ENCODE measurements at regions not wholly inside any gene's neighbourhood (a gene's known extent, or its start where the extent isn't known, plus 50 kb on each side); places are given as distances from the start of the nearest gene placed in this dataset.
A peak's percentile ranks its signal among the peaks of the same experiment; 100 is the strongest.

DNA sequence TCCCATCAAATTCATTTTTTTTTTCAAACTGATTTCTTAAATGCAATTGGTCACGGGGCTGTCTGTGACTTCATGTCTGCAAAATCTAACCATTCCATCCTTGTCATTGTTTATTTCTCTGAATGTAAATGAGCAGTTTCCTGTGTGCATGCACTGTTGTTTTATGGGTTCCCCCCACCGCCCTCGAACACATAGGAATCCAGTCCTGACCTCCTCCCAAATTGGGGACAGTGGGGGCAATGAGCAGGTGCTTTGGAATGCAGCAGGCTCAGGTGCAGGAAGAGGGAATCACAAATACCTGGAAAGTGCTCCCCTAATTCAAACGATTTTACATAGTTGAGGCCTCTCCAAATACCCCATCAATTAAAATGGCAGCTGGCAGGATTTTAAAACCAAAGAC lies 62.6 kb upstream of the ESRRB start:
- no peak for ATAC-seq
- Mint-ChIP-seq H3K27me3 (peaks cover 40 to 44% of the 10 kb centered on the region in 2 donors), H3K9me3 (no peaks in the 10 kb centered on the region), H3K36me3 (no peaks in the 10 kb centered on the region), H3K4me3 (no peak overlapping the region), H3K4me1 (ENCODE audit: low read depth in 2 of 2) (peaks cover 0 to 4% of the 10 kb centered on the region in 2 donors), H3K27ac (no peak overlapping the region)
- no peak for DNase-seq (ENCODE audit: low spot score)

DNA sequence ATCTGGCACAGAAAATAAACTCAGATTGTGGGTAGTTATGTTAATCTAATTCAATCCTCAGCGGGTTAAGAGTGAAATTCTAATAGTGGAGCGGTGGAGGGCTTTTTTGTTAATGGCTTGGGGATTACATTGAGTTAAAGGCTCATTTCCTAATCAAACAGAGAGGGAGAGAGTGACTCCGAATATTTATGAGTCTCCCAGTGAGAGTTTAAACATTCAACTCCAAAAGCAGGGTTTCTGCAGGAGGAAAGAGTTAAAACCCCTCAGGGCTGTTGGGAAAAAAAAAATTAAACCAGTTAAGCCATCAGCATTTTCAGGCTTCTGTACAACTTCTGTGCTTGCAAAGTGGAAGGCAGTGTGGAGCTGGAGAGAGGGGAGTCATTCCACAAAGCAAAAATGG lies 62.1 kb upstream of the ESRRB start:
- H3K36me3 Mint-ChIP-seq: no peaks in the 10 kb centered on the region
- no peak overlapping the region for H3K4me3 Mint-ChIP-seq
- peaks cover 0 to 4% of the 10 kb centered on the region in 2 donors for H3K4me1 Mint-ChIP-seq (ENCODE audit: low read depth in 2 of 2)
- no peak for ATAC-seq
- no peak for DNase-seq (ENCODE audit: low spot score)
- no peak overlapping the region for H3K27ac Mint-ChIP-seq
- no peaks in the 10 kb centered on the region for H3K9me3 Mint-ChIP-seq
- peaks cover 37 to 42% of the 10 kb centered on the region in 2 donors for H3K27me3 Mint-ChIP-seq

DNA sequence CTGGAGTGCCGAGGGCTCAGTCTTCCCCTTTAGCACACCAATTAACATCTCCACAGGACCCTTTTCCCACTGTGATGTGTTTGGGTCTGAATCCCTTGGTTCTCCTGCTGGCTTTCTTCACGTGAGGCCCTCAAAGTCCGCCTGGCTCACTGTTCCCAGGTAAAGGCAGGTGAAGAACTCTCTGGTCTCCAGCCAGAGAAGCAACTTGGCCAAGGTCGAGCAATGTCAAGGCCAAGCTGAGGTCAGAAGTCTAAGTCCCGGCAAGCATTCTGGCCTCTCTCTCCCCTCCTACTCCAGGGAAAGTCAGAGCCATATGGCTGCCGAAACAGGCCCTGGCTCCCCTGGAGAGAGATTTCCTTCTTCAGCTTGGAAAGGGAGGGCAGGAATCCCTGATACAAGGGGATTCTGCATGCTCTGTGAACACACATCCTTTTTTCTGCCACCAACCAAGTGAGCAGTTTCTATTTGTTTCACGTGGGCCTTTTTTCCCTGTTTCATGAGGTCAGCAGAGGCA lies 61.4 kb upstream of the ESRRB start:
- ATAC-seq (no peak), DNase-seq (ENCODE audit: low spot score) (no peak)
- no peak overlapping the region for H3K4me3 Mint-ChIP-seq
- peaks cover 33 to 42% of the 10 kb centered on the region in 2 donors for H3K27me3 Mint-ChIP-seq
- no peak overlapping the region for H3K27ac Mint-ChIP-seq
- H3K4me1 Mint-ChIP-seq (ENCODE audit: low read depth in 2 of 2): peaks cover 0 to 4% of the 10 kb centered on the region in 2 donors
- no peaks in the 10 kb centered on the region for H3K36me3 Mint-ChIP-seq
- no peaks in the 10 kb centered on the region for H3K9me3 Mint-ChIP-seq

DNA sequence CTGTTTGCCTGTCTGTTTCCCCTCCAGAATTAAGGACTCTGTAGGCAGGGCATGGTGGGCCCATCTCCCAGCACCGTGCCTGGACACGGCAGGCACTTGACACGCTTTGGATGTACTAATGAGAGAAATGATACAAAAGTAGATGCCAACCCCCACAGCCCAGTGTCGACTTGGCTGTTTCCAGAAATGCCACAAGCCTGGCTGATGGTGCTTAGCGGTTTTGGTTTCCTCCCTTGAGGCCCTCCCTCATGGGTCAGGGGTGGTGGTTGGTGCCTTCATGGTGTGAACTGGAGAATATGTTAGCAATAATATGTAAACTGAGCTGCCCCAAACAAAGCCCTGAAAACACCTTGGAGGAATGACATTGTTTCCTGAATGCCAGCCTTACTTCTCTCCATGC lies 55.5 kb upstream of the ESRRB start:
- Mint-ChIP-seq H3K27ac (no peak overlapping the region), H3K4me1 (ENCODE audit: low read depth in 2 of 2) (peaks cover 3 to 4% of the 10 kb centered on the region in 2 donors), H3K36me3 (no peaks in the 10 kb centered on the region), H3K27me3 (peaks cover 16 to 32% of the 10 kb centered on the region in 2 donors), H3K9me3 (no peaks in the 10 kb centered on the region), H3K4me3 (peak overlapping the region; percentile 54)
- peak; percentile 3 to 47 for ATAC-seq
- peak; percentile 57 for DNase-seq (ENCODE audit: low spot score)

DNA sequence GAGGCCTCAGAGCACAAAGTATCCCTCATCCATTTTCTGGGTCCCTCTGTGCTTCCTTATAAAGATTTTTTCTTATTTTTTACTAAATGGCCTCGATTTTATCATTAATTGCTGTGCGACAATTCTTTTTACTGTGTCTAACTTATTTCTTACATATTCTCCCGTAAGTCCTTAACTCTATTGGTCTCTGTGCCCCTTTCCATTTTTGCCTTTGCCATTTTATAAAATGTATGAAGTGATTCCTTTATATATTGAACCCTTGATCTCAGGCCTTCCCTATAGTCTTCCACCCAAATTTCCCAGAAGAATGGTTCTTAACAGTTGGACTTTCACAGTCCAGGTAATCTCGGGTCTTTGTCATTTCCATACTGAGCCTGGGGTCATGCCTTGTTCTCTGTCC lies 55.0 kb upstream of the ESRRB start:
- Mint-ChIP-seq H3K4me1 (ENCODE audit: low read depth in 2 of 2) (peaks cover 3 to 4% of the 10 kb centered on the region in 2 donors), H3K36me3 (no peaks in the 10 kb centered on the region), H3K27ac (no peak overlapping the region), H3K4me3 (no peak overlapping the region), H3K9me3 (no peaks in the 10 kb centered on the region), H3K27me3 (peaks cover 16 to 35% of the 10 kb centered on the region in 2 donors)
- ATAC-seq (no peak), DNase-seq (ENCODE audit: low spot score) (no peak)

DNA sequence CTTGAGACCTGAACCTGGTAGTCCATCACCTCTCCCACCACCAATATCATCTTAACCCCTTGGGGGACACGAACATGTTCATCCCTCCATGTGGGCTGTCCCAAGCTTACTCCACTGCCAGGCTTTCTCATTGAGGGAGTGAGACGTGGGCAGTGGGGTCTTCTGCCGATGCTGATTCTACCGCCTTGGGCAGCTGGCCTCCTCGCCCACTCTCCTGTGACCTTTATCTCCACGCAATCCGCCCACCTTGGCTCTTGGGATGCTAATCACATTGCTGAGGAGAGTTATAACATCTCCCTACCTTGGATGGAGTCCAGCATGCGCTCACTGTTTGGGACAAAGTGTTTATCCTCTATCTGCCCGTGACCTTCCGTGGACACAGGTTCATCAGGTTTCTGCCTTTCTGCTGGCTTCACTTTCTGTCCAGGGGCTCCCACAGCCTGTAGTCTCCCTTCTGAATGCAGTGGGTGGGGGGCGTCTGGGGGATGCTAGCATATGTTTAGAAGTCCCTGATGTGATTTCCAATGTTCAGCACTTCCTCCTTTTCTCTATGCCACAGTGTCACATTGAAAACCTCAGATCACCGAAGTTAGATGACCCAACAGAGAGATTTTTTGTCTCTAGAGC lies 53.2 kb upstream of the ESRRB start:
- H3K4me1 Mint-ChIP-seq (ENCODE audit: low read depth in 2 of 2): peaks cover 3 to 4% of the 10 kb centered on the region in 2 donors
- no peaks in the 10 kb centered on the region for H3K36me3 Mint-ChIP-seq
- no peak overlapping the region for H3K4me3 Mint-ChIP-seq
- H3K27me3 Mint-ChIP-seq: peaks cover 12 to 30% of the 10 kb centered on the region in 2 donors
- ATAC-seq (no peak), DNase-seq (ENCODE audit: low spot score) (peak; percentile 40)
- H3K27ac Mint-ChIP-seq: no peak overlapping the region
- H3K9me3 Mint-ChIP-seq: no peaks in the 10 kb centered on the region

DNA sequence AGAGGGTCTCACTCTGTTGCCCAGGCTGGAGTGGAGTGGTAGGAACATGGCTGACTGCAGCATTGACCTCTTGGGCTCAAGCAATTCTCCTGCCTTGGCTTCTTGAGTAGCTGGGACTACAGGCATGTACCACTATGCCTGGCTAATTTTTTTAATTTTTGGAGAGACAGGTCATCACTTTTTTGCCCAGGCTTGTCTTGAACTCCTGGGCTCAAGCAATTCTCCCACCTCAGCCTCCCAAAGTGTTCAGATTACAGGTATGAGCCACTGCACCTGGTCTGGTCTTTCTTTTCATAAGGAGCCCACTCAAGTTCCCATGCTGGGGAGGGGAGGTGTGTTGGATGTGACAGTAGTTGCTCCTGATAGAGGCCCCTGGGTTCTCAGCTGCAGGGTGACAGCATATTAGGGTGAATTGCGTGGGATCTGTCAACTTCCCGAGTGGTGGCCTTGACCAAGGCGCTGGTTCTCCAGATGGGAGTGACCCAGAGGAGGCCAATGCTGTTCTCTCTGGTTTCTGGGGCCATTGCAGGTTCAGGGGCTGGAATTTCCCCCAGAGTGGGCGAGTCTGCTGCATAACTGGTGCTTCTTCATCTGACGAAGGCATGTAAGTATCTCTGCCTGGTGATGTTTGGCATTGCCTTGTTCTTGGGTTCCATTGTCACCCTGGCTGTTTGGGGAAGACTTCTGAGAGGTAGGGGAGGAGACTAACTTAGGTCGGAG lies 52.4 kb upstream of the ESRRB start:
- Mint-ChIP-seq H3K9me3 (no peaks in the 10 kb centered on the region), H3K36me3 (no peaks in the 10 kb centered on the region), H3K4me3 (no peak overlapping the region), H3K27ac (no peak overlapping the region), H3K4me1 (ENCODE audit: low read depth in 2 of 2) (peaks cover 3 to 4% of the 10 kb centered on the region in 2 donors), H3K27me3 (peaks cover 16 to 38% of the 10 kb centered on the region in 2 donors)
- ATAC-seq: no peak
- peak; percentile 12 for DNase-seq (ENCODE audit: low spot score)

DNA sequence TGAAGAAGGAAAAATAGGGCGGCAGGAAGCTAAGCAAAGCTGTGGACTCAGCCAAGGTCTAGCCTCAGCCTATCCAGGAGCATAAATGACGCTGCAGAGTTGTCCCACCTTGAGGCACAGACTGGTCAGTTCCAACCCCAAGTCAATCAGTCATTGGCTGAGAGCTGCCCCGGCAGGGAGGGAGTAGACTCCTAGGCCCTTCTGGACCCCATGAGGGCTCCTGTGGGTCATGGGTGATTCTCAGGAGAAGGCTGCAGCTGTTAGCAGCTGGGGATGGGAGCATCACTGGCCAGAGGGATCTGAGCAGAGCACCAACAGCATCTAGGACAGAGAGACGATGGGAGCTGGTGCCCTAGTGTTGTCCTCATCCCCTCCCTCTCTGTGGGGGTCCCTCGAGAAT lies 51.8 kb upstream of the ESRRB start:
- Mint-ChIP-seq H3K4me3 (no peak overlapping the region), H3K27ac (no peak overlapping the region), H3K9me3 (no peaks in the 10 kb centered on the region), H3K27me3 (peaks cover 21 to 44% of the 10 kb centered on the region in 2 donors), H3K36me3 (no peaks in the 10 kb centered on the region), H3K4me1 (ENCODE audit: low read depth in 2 of 2) (peaks cover 3 to 4% of the 10 kb centered on the region in 2 donors)
- DNase-seq (ENCODE audit: low spot score) (peak; percentile 16), ATAC-seq (no peak)

All from natural killer cell treated with Interleukin-12 subunit alpha and Interleukin-12 subunit beta and Interleukin-15 and Interleukin-18, amount 100 ng/mL, for 72 hours (primary cell).